OCI-LY7 (cell line): ENCODE measurements at regions not wholly inside any gene's neighbourhood (a gene's known extent, or its start where the extent isn't known, plus 50 kb on each side); places are given as distances from the start of the nearest gene placed in this dataset.

ENCODE experiments used
- CTCF ChIP-seq: fragments of 200-600 bp; sonication (generic); conservative IDR thresholded peaks from 2 replicates; pipeline ENCODE4 v1.5.1; 2014; ENCODE audit warnings: mild to moderate bottlenecking, antibody characterized with exemption, low read length, moderate library complexity, mixed read lengths
- EZH2phosphoT487 ChIP-seq: fragments of 200-600 bp; sonication (generic); IDR thresholded peaks from 2 replicates; pipeline ENCODE4 v1.6.1; 2018; ENCODE audit warnings: low read depth, borderline replicate concordance, mild to moderate bottlenecking, mixed run types, antibody characterized with exemption, low read length, moderate library complexity, mixed read lengths

GRCh38 chr3:35867791-35868190 lies 228.5 kb downstream of the ARPP21 start:
- TF ChIP-seq CTCF: no peak
- TF ChIP-seq EZH2phosphoT487: no peak
